Fibroblast of skin of left quadriceps (primary cell): ENCODE measurements at regions not wholly inside any gene's neighbourhood (a gene's known extent, or its start where the extent isn't known, plus 50 kb on each side); places are given as distances from the start of the nearest gene placed in this dataset.

Source experiments
- DNase-seq, 2 experiments: peaks; one replicate each; pipeline ENCODE4 v3.0.0-alpha.2; 2013; ENCODE audit warnings: low read depth in 2 of 2

DNA sequence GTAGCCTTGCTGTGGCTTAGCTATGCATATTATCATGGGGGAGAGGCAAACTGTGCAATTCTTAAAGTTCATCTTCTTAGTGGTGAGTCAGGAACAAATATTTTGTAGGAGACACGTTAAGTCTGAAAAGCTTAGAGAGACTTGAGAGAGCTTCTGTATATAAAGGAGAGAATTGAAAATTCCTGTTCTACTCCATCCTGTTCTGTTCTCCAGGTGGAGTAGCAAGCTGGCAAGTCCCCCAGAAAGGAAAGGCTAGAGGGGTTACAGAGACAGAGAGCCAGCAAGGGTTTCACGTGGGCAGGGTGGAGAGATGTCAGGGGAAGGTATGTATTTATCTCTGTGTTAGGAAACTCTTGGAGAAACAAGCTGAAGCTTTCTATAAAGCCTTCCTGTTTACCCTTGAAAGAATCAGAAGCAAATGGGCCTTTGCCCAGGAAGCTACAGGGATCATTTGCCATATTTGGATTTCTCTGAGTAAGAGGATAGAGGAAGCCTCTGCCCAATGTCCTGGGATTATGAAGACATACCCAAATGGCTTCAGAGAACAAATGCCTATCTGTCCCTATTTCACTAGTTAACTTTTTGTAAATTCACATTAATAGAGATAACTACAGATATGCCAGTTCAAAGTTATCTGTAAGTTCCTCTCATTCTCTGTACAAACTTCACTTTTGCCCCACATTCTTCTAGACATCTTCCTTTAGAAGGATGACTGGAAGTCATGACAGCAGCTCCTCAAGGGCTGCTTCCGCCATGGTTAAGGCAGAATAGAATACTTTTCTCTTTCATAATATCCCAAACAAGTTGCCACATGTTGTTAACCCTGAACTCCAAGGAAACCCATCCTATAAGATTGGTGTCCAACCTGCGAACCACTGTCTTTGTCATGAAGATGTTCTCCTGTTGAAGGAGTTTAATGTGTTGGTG lies 126.7 kb upstream of the NEDD9 start:
- no peak for DNase-seq

DNA sequence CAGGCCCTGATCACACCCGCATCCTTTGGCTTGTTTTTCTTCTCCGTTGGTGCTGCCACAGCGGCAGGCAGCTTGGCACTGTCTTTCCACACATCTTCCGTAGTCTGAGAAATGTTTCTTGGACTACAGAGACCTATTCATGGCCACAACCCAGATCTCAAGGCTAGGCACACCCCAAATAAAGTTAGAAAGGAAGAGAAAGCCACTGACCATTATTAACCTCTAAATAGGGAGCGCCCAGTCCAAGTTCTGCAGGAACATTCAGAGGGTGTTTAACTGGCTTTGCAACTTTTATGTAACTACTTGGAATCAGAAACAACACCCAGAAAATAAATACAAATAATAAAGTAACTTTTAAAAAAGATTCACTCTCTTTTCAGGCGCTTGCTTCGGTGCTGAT lies 124.8 kb upstream of the NEDD9 start:
- no peak for DNase-seq

DNA sequence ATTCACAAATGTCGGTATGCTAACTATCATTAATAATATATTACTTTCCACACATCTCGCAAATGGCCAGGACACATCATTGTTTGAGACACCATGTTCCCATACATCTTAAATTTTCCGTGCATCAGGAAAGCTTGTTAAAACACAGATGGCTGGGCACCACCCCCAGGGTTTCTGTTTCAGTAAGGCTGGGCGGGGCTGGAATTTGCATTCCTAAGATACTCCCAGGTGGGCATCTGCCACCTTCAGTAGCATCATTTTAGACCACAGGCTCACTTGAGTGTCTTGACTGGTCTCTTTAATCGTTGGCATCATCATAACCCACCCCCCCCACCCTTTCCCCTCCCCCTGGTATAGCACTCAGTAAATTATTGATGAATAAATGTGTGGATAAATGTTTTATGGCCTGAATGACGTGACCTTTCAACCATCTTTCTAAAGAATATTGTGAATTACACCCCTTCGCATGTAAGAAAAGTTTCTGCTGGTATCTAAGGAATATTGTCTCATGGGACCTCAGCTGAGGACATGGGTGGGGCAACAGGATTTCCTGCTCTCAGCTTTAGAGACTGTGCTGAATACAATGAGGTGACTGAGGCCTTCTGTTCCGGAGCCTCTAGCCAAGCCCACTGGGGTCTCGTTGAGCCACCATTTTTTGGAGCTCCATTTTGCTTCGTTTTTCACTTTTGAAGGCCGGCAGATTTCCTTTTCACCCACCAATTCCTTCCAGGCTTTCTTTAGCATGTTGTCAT lies 124.1 kb upstream of the NEDD9 start:
- no peak for DNase-seq

DNA sequence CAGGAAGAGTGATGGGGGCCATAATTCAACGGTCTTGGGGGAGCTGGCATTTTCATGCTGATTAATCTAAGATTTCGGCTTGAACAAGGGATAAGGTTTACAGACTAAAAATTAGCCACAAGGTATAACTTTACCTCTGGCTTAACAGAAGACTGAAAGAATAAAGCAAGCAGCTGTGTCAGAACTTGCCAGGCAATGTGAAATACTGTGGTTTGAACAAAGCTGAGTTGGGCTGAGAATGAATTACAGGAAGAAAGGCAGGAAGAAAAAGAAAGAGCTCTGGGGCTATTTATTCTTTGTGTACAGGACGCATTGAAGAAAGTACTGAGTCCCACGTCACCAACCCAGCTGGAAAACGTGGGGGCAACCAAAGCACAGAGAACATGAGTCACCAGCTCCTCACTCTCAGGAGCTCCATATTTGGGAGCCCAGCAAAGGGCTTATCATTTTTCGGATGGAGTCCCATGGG lies 121.5 kb upstream of the NEDD9 start:
- peak in 1 of 2 experiments; percentile 25 for DNase-seq

DNA sequence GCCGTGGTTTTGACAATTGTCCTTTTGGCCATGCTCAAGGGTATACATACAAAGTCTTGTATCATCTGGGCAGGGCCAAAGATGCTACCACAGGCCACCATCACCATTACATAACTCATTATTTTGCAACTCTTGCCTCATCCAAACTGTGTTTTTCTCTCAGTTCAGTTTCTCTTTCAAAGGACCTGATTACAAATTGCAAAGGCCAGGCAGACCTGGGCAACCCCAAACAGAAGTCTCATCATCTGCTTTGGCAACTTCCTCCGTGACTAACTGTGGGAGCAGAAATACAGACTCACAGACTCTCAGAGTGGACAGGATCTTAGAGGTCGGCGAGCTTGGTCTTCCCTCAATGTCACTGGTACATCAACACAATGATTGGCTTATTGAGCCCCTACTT lies 117.8 kb upstream of the NEDD9 start:
- no peak for DNase-seq

DNA sequence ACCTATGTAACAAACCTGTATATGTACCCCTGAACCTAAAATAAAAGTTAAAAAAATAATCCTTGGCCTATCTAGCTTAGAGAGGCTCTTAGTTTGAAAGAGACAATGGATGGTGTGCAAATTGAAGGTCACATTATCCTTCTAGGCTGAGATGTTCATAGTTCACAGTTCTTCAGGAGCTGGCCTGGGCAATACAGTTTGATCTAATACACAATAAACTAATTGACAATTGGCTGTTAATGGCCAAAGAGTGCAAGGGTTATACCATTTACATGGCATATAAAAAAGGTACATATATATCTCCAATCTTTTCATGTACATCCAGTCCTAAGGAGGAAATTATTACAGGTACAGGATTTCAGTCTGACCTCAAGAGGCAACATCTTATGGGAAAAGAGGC lies 117.4 kb upstream of the NEDD9 start:
- no peak for DNase-seq

- no peak for DNase-seq
These were observed 114.0 kb upstream of the NEDD9 start for GRCh38 chr6:11346516-11346915.

DNA sequence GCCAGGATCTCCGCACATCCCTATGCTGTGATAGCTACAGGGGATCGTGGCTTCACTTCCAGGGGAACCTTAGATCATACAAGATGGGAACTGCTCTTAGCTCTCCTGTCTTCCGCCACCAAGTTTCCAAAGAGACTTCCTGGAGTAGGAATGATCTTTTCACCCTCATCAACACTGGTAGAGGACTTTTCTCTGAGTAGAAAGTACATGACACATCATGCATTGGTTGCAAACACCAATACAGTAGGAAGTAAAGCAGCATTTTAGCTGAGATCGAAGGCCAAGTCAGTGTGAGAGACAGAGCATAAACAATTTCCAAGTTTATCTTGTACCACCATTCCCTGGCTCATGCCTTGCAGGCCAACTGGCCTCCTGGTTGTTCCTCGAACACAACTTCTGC lies 113.1 kb upstream of the NEDD9 start:
- no peak for DNase-seq

GRCh38 chr6:11343963-11344723 lies 111.7 kb upstream of the NEDD9 start:
- DNase-seq = no peak

DNA sequence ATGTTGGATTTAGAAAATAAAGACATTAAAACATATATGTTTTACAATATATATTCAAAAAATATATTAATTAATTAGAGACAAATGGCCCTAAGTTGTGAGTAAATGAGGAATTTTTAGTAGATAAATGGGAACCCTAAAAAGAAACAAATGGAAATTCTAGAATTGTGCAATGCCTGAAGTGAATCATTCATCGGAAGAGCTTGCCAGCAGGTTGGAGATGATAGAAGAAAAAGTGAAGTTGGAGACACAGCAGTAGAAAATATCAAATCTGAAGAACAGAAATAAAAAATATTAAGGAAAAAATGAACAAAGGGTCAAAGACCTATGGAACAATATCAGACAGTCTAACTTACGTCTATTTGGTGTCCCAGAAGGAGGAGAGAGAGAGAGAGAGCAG lies 109.4 kb upstream of the NEDD9 start:
- DNase-seq = peak in 1 of 2 experiments; percentile 20

GRCh38 chr6:11341303-11341702 lies 108.8 kb upstream of the NEDD9 start:
- no peak for DNase-seq

GRCh38 chr6:11339380-11339779 lies 106.9 kb upstream of the NEDD9 start:
- DNase-seq = no peak

DNA sequence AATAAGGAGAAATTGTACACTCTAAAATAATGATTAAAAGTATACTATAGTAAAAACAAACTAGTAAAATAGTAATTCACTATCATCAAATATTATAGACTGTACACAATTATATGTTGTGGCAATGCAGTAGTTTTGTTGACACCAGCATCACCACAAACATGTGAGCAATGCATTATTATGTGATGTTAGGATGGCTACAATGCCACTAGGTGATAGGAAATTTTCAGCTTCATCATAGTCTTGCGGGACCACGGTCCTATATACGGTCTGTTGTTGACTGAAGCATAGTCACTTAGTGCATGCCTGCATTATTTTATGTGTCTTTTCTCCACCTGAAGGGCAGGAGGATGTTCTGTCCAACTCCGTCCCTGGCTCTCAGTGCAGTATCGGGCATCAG lies 104.8 kb upstream of the NEDD9 start:
- DNase-seq = no peak

GRCh38 chr6:11335826-11336225 lies 103.4 kb upstream of the NEDD9 start:
- no peak for DNase-seq

- no peak for DNase-seq
These were observed 100.8 kb upstream of the NEDD9 start for GRCh38 chr6:11333132-11333849.

GRCh38 chr6:11332463-11332862 lies 100.0 kb upstream of the NEDD9 start:
- no peak for DNase-seq

DNA sequence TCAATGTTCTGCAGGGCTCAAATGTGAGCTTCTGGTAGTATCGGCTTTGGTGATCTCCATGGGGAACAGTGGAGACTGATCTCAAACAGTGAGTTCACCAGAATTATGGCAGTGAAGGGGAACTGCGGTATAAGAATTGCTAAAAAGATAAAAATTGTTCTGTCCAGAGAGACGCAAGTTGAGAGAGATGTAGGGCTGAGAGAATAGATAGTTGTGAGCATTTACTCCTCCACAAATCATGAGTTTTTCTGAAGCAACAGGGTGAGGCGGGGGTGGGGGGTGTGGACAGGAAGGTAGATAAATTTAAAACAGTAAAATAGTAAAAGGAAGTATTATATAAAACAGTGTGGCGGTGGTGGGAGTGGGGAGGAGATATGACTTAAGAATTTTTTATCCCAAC lies 98.6 kb upstream of the NEDD9 start:
- DNase-seq = no peak

DNA sequence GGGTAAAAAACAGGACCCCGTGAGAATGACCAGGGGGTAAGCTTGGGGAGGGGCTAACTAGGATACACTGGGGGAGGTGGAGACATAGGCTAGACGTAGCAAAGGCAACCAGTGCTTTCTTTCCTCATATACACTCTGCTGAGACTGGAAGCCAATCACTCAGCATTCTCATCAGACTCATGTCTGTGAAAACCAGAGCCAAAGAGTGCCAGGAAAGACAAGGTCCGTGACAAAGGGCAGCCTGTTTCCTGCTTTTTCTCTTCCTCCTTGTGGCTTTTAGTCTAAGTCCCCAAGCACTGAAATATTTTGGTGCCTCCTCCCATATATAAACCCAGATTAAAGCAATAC lies 97.9 kb upstream of the NEDD9 start:
- no peak for DNase-seq

DNA sequence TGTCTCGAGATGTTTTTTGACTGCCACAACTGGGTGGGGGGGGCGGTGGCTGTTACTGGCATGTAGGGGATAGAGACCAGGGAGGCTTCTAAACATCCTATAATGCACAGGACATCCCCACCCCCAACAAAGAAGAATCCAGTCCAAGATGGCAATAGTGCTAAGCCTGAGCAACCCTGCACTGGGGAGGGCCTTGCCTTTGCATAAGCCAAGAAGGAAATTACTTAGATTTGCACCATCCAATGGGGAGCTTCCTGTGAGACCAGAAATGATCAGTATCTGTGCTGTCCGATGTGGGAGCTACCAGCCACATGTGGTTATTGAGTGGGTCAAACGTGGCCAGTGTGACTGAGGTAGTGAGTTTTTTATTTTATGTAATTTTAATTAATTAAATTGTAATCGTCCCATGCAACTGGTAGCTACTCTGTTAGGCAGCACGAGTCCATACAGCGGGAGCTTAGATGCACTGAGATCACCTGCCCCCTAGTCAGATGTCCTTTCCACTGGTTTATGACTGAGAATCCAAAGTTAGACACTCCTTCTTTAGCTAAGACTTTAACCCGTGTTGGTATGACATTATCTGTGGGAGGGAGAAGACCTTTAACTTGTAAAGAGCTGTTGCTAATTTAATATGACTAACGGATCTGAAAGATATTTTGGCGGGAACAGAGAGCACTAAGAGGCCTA lies 97.4 kb upstream of the NEDD9 start:
- DNase-seq = no peak

GRCh38 chr6:11328613-11329247 lies 96.3 kb upstream of the NEDD9 start:
- DNase-seq = peak; percentile 43 to 49

- DNase-seq = no peak
These were observed 95.5 kb upstream of the NEDD9 start for GRCh38 chr6:11327961-11328360.
